ENCODE measurements at regions not wholly inside any gene's neighbourhood (a gene's known extent, or its start where the extent isn't known, plus 50 kb on each side); places are given as distances from the start of the nearest gene placed in this dataset.

GRCh38 chr11:134745456-134745855, 333.4 kb upstream of the B3GAT1 start:
- DNase-seq (ENCODE audit: low spot score) = no peak

GRCh38 chr11:134743820-134744195, 331.8 kb upstream of the B3GAT1 start:
- DNase-seq (ENCODE audit: low spot score) = no peak

- no peak for DNase-seq (ENCODE audit: low spot score)
Observed at GRCh38 chr11:134742956-134743819, 331.1 kb upstream of the B3GAT1 start.

- no peak for DNase-seq (ENCODE audit: low spot score)
Observed at GRCh38 chr11:134742224-134742612, 330.2 kb upstream of the B3GAT1 start.

GRCh38 chr11:134741453-134742223, 329.6 kb upstream of the B3GAT1 start:
- DNase-seq (ENCODE audit: low spot score) = no peak

- no peak for DNase-seq (ENCODE audit: low spot score)
Observed at GRCh38 chr11:134740590-134741261, 328.7 kb upstream of the B3GAT1 start.

- no peak for DNase-seq (ENCODE audit: low spot score)
Observed at GRCh38 chr11:134739136-134739535, 327.1 kb upstream of the B3GAT1 start.

GRCh38 chr11:134738581-134738980, 326.5 kb upstream of the B3GAT1 start:
- DNase-seq (ENCODE audit: low spot score) = no peak

- no peak for DNase-seq (ENCODE audit: low spot score)
Observed at GRCh38 chr11:134737563-134738510, 325.8 kb upstream of the B3GAT1 start.

- DNase-seq (ENCODE audit: low spot score) = no peak
Observed at GRCh38 chr11:134736251-134736947, 324.4 kb upstream of the B3GAT1 start.

GRCh38 chr11:134734894-134735293, 322.9 kb upstream of the B3GAT1 start:
- DNase-seq (ENCODE audit: low spot score) = no peak

GRCh38 chr11:134734141-134734845, 322.3 kb upstream of the B3GAT1 start:
- DNase-seq (ENCODE audit: low spot score) = no peak

GRCh38 chr11:134733646-134734045, 321.6 kb upstream of the B3GAT1 start:
- no peak for DNase-seq (ENCODE audit: low spot score)

- peak; percentile 5 for DNase-seq (ENCODE audit: low spot score)
Observed at GRCh38 chr11:134731213-134731961, 319.3 kb upstream of the B3GAT1 start.

GRCh38 chr11:134730561-134731212, 318.6 kb upstream of the B3GAT1 start:
- DNase-seq (ENCODE audit: low spot score) = no peak

- DNase-seq (ENCODE audit: low spot score) = no peak
Observed at GRCh38 chr11:134730101-134730500, 318.1 kb upstream of the B3GAT1 start.

- no peak for DNase-seq (ENCODE audit: low spot score)
Observed at GRCh38 chr11:134728186-134728585, 316.1 kb upstream of the B3GAT1 start.

- no peak for DNase-seq (ENCODE audit: low spot score)
Observed at GRCh38 chr11:134727636-134728035, 315.6 kb upstream of the B3GAT1 start.

- DNase-seq (ENCODE audit: low spot score) = no peak
Observed at GRCh38 chr11:134727204-134727603, 315.2 kb upstream of the B3GAT1 start.

Measured in cerebellar cortex (tissue), 1 donor.